ENCODE measurements at regions not wholly inside any gene's neighbourhood (a gene's known extent, or its start where the extent isn't known, plus 50 kb on each side); places are given as distances from the start of the nearest gene placed in this dataset.

GRCh38 chr12:67534681-67535080 is 113.9 kb upstream of the DYRK2 start:
- Histone ChIP-seq H3K27me3 (ENCODE audit: insufficient read depth, low read length) (no peaks in the 10 kb centered on the region), H2AFZ (ENCODE audit: insufficient read depth, low read length, poor library complexity) (no peak overlapping the region), H3K27ac (ENCODE audit: low read depth, low read length) (no peak overlapping the region), H4K91ac (ENCODE audit: low read depth, low read length) (no peak overlapping the region), H3K36me3 (ENCODE audit: control insufficient read depth in 1 of 2, insufficient read depth in 2 of 2, low read length in 2 of 2) (no peaks in the 10 kb centered on the region), H2BK120ac (ENCODE audit: insufficient read depth, low read length, poor library complexity) (no peak overlapping the region), H3K4me3 (ENCODE audit: low read depth, low read length) (no peak overlapping the region), H3K9ac (ENCODE audit: low read length) (no peak overlapping the region), H3K9me3 (ENCODE audit: insufficient read depth, low read depth, low read length) (no peaks in the 10 kb centered on the region), H2BK5ac (ENCODE audit: low read depth, low read length, poor library complexity) (no peak overlapping the region), H2AK5ac (ENCODE audit: low read length) (no peak overlapping the region), H3K79me2 (ENCODE audit: control insufficient read depth, insufficient read depth, low read length, poor library complexity) (no peaks in the 10 kb centered on the region), H3K79me1 (ENCODE audit: low read length) (no peaks in the 10 kb centered on the region), H3K4me2 (ENCODE audit: low read length) (no peak overlapping the region), H3K18ac (ENCODE audit: low read length) (no peak overlapping the region), H3K14ac (ENCODE audit: low read length) (no peak overlapping the region), H3K4me1 (ENCODE audit: control insufficient read depth in 1 of 2, insufficient read depth in 2 of 2, low read length in 2 of 2) (peaks cover 0 to 2% of the 10 kb centered on the region in 2 experiments), H4K12ac (ENCODE audit: low read depth, low read length) (no peak overlapping the region), H2BK12ac (ENCODE audit: low read length) (no peak overlapping the region), H3K23ac (ENCODE audit: low read length) (no peak overlapping the region), H3K4ac (ENCODE audit: low read depth, low read length) (no peak overlapping the region), H4K8ac (ENCODE audit: low read depth, low read length) (no peak overlapping the region)
- WGBS (ENCODE audit: extremely low coverage, insufficient coverage, insufficient read length) = no CpG with 5 or more reads among the region's 4 CpGs
- no peak for DNase-seq

GRCh38 chr12:67535176-67535575 is 113.4 kb upstream of the DYRK2 start:
- no peak overlapping the region for H4K12ac ChIP-seq (ENCODE audit: low read depth, low read length)
- no peak overlapping the region for H3K9ac ChIP-seq (ENCODE audit: low read length)
- H3K36me3 ChIP-seq (ENCODE audit: control insufficient read depth in 1 of 2, insufficient read depth in 2 of 2, low read length in 2 of 2) = no peaks in the 10 kb centered on the region
- no peak overlapping the region for H2BK120ac ChIP-seq (ENCODE audit: insufficient read depth, low read length, poor library complexity)
- no peak overlapping the region for H4K91ac ChIP-seq (ENCODE audit: low read depth, low read length)
- H4K8ac ChIP-seq (ENCODE audit: low read depth, low read length) = no peak overlapping the region
- H2BK5ac ChIP-seq (ENCODE audit: low read depth, low read length, poor library complexity) = no peak overlapping the region
- no peaks in the 10 kb centered on the region for H3K79me1 ChIP-seq (ENCODE audit: low read length)
- H3K79me2 ChIP-seq (ENCODE audit: control insufficient read depth, insufficient read depth, low read length, poor library complexity) = no peaks in the 10 kb centered on the region
- no peaks in the 10 kb centered on the region for H3K27me3 ChIP-seq (ENCODE audit: insufficient read depth, low read length)
- no peak overlapping the region for H2AK5ac ChIP-seq (ENCODE audit: low read length)
- no peak overlapping the region for H3K27ac ChIP-seq (ENCODE audit: low read depth, low read length)
- peaks cover 0 to 2% of the 10 kb centered on the region in 2 experiments for H3K4me1 ChIP-seq (ENCODE audit: control insufficient read depth in 1 of 2, insufficient read depth in 2 of 2, low read length in 2 of 2)
- H2BK12ac ChIP-seq (ENCODE audit: low read length) = no peak overlapping the region
- WGBS (ENCODE audit: extremely low coverage, insufficient coverage, insufficient read length) = no CpG with 5 or more reads among the region's 6 CpGs
- DNase-seq = no peak
- no peak overlapping the region for H2AFZ ChIP-seq (ENCODE audit: insufficient read depth, low read length, poor library complexity)
- no peak overlapping the region for H3K14ac ChIP-seq (ENCODE audit: low read length)
- no peak overlapping the region for H3K4me3 ChIP-seq (ENCODE audit: low read depth, low read length)
- no peaks in the 10 kb centered on the region for H3K9me3 ChIP-seq (ENCODE audit: insufficient read depth, low read depth, low read length)
- no peak overlapping the region for H3K18ac ChIP-seq (ENCODE audit: low read length)
- no peak overlapping the region for H3K23ac ChIP-seq (ENCODE audit: low read length)
- no peak overlapping the region for H3K4ac ChIP-seq (ENCODE audit: low read depth, low read length)
- no peak overlapping the region for H3K4me2 ChIP-seq (ENCODE audit: low read length)

- H3K79me1 ChIP-seq (ENCODE audit: low read length) = no peaks in the 10 kb centered on the region
- H3K4me3 ChIP-seq (ENCODE audit: low read depth, low read length) = no peak overlapping the region
- no peak overlapping the region for H4K91ac ChIP-seq (ENCODE audit: low read depth, low read length)
- no peaks in the 10 kb centered on the region for H3K79me2 ChIP-seq (ENCODE audit: control insufficient read depth, insufficient read depth, low read length, poor library complexity)
- no peak overlapping the region for H2AK5ac ChIP-seq (ENCODE audit: low read length)
- H3K23ac ChIP-seq (ENCODE audit: low read length) = no peak overlapping the region
- no peak overlapping the region for H2AFZ ChIP-seq (ENCODE audit: insufficient read depth, low read length, poor library complexity)
- no peak overlapping the region for H3K18ac ChIP-seq (ENCODE audit: low read length)
- no peak overlapping the region for H2BK5ac ChIP-seq (ENCODE audit: low read depth, low read length, poor library complexity)
- H3K36me3 ChIP-seq (ENCODE audit: control insufficient read depth in 1 of 2, insufficient read depth in 2 of 2, low read length in 2 of 2) = no peaks in the 10 kb centered on the region
- H3K4ac ChIP-seq (ENCODE audit: low read depth, low read length) = no peak overlapping the region
- no peak overlapping the region for H3K27ac ChIP-seq (ENCODE audit: low read depth, low read length)
- H4K8ac ChIP-seq (ENCODE audit: low read depth, low read length) = no peak overlapping the region
- no CpG with 5 or more reads among the region's 5 CpGs for WGBS (ENCODE audit: extremely low coverage, insufficient coverage, insufficient read length)
- H3K9me3 ChIP-seq (ENCODE audit: insufficient read depth, low read depth, low read length) = no peaks in the 10 kb centered on the region
- peaks cover 0 to 2% of the 10 kb centered on the region in 2 experiments for H3K4me1 ChIP-seq (ENCODE audit: control insufficient read depth in 1 of 2, insufficient read depth in 2 of 2, low read length in 2 of 2)
- H3K14ac ChIP-seq (ENCODE audit: low read length) = no peak overlapping the region
- H2BK12ac ChIP-seq (ENCODE audit: low read length) = no peak overlapping the region
- H3K4me2 ChIP-seq (ENCODE audit: low read length) = no peak overlapping the region
- H3K27me3 ChIP-seq (ENCODE audit: insufficient read depth, low read length) = no peaks in the 10 kb centered on the region
- DNase-seq = no peak
- no peak overlapping the region for H2BK120ac ChIP-seq (ENCODE audit: insufficient read depth, low read length, poor library complexity)
- H3K9ac ChIP-seq (ENCODE audit: low read length) = no peak overlapping the region
- H4K12ac ChIP-seq (ENCODE audit: low read depth, low read length) = no peak overlapping the region
Observed at GRCh38 chr12:67535971-67536370, 112.6 kb upstream of the DYRK2 start.

- no peak overlapping the region for H4K91ac ChIP-seq (ENCODE audit: low read depth, low read length)
Observed at GRCh38 chr12:67539329-67539728, 109.2 kb upstream of the DYRK2 start.

More at GRCh38 chr12:67539329-67539728, 109.2 kb upstream of the DYRK2 start:
- Histone ChIP-seq H3K9ac (ENCODE audit: low read length) (no peak overlapping the region), H3K9me3 (ENCODE audit: insufficient read depth, low read depth, low read length) (no peaks in the 10 kb centered on the region), H3K36me3 (ENCODE audit: control insufficient read depth in 1 of 2, insufficient read depth in 2 of 2, low read length in 2 of 2) (no peaks in the 10 kb centered on the region), H4K12ac (ENCODE audit: low read depth, low read length) (no peak overlapping the region), H4K8ac (ENCODE audit: low read depth, low read length) (no peak overlapping the region), H3K79me1 (ENCODE audit: low read length) (no peaks in the 10 kb centered on the region), H3K27me3 (ENCODE audit: insufficient read depth, low read length) (no peaks in the 10 kb centered on the region), H3K4me2 (ENCODE audit: low read length) (no peak overlapping the region), H3K79me2 (ENCODE audit: control insufficient read depth, insufficient read depth, low read length, poor library complexity) (no peaks in the 10 kb centered on the region), H3K4ac (ENCODE audit: low read depth, low read length) (no peak overlapping the region), H2AK5ac (ENCODE audit: low read length) (no peak overlapping the region), H2BK5ac (ENCODE audit: low read depth, low read length, poor library complexity) (no peak overlapping the region), H3K4me1 (ENCODE audit: control insufficient read depth in 1 of 2, insufficient read depth in 2 of 2, low read length in 2 of 2) (peaks cover 0 to 2% of the 10 kb centered on the region in 2 experiments), H3K27ac (ENCODE audit: low read depth, low read length) (no peak overlapping the region), H3K14ac (ENCODE audit: low read length) (no peak overlapping the region), H2BK12ac (ENCODE audit: low read length) (no peak overlapping the region), H2BK120ac (ENCODE audit: insufficient read depth, low read length, poor library complexity) (no peak overlapping the region), H3K18ac (ENCODE audit: low read length) (no peak overlapping the region), H2AFZ (ENCODE audit: insufficient read depth, low read length, poor library complexity) (no peak overlapping the region), H3K4me3 (ENCODE audit: low read depth, low read length) (no peak overlapping the region), H3K23ac (ENCODE audit: low read length) (no peak overlapping the region)
- no CpG with 5 or more reads among the region's 9 CpGs for WGBS (ENCODE audit: extremely low coverage, insufficient coverage, insufficient read length)
- DNase-seq = no peak
